ENCODE measurements at regions not wholly inside any gene's neighbourhood (a gene's known extent, or its start where the extent isn't known, plus 50 kb on each side); places are given as distances from the start of the nearest gene placed in this dataset.

GRCh38 chr4:57496697-57497471, 386.7 kb upstream of the IGFBP7 start:
- Mint-ChIP-seq H3K4me1 (peaks cover 26% of the 10 kb centered on the region), H3K36me3 (ENCODE audit: low read depth) (no peaks in the 10 kb centered on the region), H3K9me3 (peaks cover 4% of the 10 kb centered on the region), H3K4me3 (no peak overlapping the region), H3K27ac (peak overlapping the region in 2 of 3 experiments; percentile 11 to 61), H3K27me3 (ENCODE audit: low read depth) (no peaks in the 10 kb centered on the region)
- TF ChIP-seq CTCF (IDR thresholded peaks at IDR 0.05; ENCODE audit: unreplicated experiment in 3 of 3): no peak

GRCh38 chr4:57494821-57495220, 384.6 kb upstream of the IGFBP7 start:
- Mint-ChIP-seq H3K4me1 (peaks cover 21% of the 10 kb centered on the region), H3K9me3 (peaks cover 5% of the 10 kb centered on the region), H3K36me3 (ENCODE audit: low read depth) (no peaks in the 10 kb centered on the region), H3K4me3 (no peak overlapping the region), H3K27me3 (ENCODE audit: low read depth) (no peaks in the 10 kb centered on the region), H3K27ac (peak overlapping the region; percentile 24 to 62 (median 24))
- TF ChIP-seq CTCF (IDR thresholded peaks at IDR 0.05; ENCODE audit: unreplicated experiment in 3 of 3): no peak

- Mint-ChIP-seq H3K36me3 (ENCODE audit: low read depth) (no peaks in the 10 kb centered on the region), H3K9me3 (peaks cover 2% of the 10 kb centered on the region), H3K27me3 (ENCODE audit: low read depth) (no peaks in the 10 kb centered on the region), H3K4me1 (peaks cover 14% of the 10 kb centered on the region), H3K27ac (no peak overlapping the region), H3K4me3 (no peak overlapping the region)
- TF ChIP-seq CTCF (IDR thresholded peaks at IDR 0.05; ENCODE audit: unreplicated experiment in 3 of 3): no peak
Measured at GRCh38 chr4:57492251-57492878, 382.2 kb upstream of the IGFBP7 start.

- peaks cover 11% of the 10 kb centered on the region for H3K4me1 Mint-ChIP-seq
- H3K9me3 Mint-ChIP-seq: peaks cover 2% of the 10 kb centered on the region
- no peak overlapping the region for H3K27ac Mint-ChIP-seq
- H3K27me3 Mint-ChIP-seq (ENCODE audit: low read depth): no peaks in the 10 kb centered on the region
- H3K4me3 Mint-ChIP-seq: no peak overlapping the region
- TF ChIP-seq CTCF (IDR thresholded peaks at IDR 0.05; ENCODE audit: unreplicated experiment in 3 of 3): no peak
- H3K36me3 Mint-ChIP-seq (ENCODE audit: low read depth): no peaks in the 10 kb centered on the region
Measured at GRCh38 chr4:57491388-57491787, 381.2 kb upstream of the IGFBP7 start.

- no peak overlapping the region for H3K27ac Mint-ChIP-seq
- peaks cover 11% of the 10 kb centered on the region for H3K4me1 Mint-ChIP-seq
- H3K4me3 Mint-ChIP-seq: no peak overlapping the region
- no peaks in the 10 kb centered on the region for H3K36me3 Mint-ChIP-seq (ENCODE audit: low read depth)
- H3K9me3 Mint-ChIP-seq: peaks cover 2% of the 10 kb centered on the region
- TF ChIP-seq CTCF (IDR thresholded peaks at IDR 0.05; ENCODE audit: unreplicated experiment in 3 of 3): no peak
- H3K27me3 Mint-ChIP-seq (ENCODE audit: low read depth): no peaks in the 10 kb centered on the region
Measured at GRCh38 chr4:57490520-57491255, 380.5 kb upstream of the IGFBP7 start.
